Pancreas (tissue), 10 donors: ENCODE measurements at regions not wholly inside any gene's neighbourhood (a gene's known extent, or its start where the extent isn't known, plus 50 kb on each side); places are given as distances from the start of the nearest gene placed in this dataset.

ENCODE experiments used
- ATAC-seq, 4 donors: fragments of 200-7000 bp; cut with Tn5 transposase; one replicate each; pipeline versions ENCODE4 v1.8.0 to v1.9.1; 2020; ENCODE audit warnings: mild to moderate bottlenecking in 4 of 4, moderate library complexity in 4 of 4
- DNase-seq, 6 donors: peaks; one replicate each; pipeline ENCODE4 v3.0.0-alpha.2; 2020
- FAIRE-seq: peaks from 2 replicates; lab custom pipeline; 2012; peaks lifted over from hg19 to GRCh38; lab: Jason Lieb, UNC
- H3K27ac ChIP-seq, 4 donors: fragments of 200-600 bp; sonication (generic); 1 replicate in 3 of 4; 2 replicates in 1 of 4; pipeline versions ENCODE4 v1.5.0 to v1.8.0; 2020
- H3K27me3 ChIP-seq, 4 donors: fragments of 200-600 bp; one replicate each; pipeline ENCODE4 v1.8.0; 2021
- H3K36me3 ChIP-seq, 3 donors: fragments of 200-600 bp; sonication (generic) in 1 of 3; one replicate each; pipeline versions ENCODE4 v1.5.0 to v1.8.0; 2020 to 2021
- H3K4me1 ChIP-seq, 3 donors: fragments of 200-600 bp; one replicate each; pipeline ENCODE4 v1.8.0; 2021
- H3K4me3 ChIP-seq, 4 donors: fragments of 200-600 bp; sonication (generic) in 2 of 4; one replicate each; pipeline versions ENCODE4 v1.5.0 to v1.8.0; 2020 to 2021
- H3K9me3 ChIP-seq, 4 donors: fragments of 200-600 bp; one replicate each; pipeline ENCODE4 v1.8.0; 2021
- CTCF ChIP-seq, 4 donors: fragments of 200-600 bp; sonication (generic) in 3 of 4; IDR thresholded peaks; one replicate each; pipeline versions ENCODE4 v1.5.0 to v1.8.0; 2021; ENCODE audit warnings: antibody characterized with exemption in 4 of 4
- WGBS, 2 donors: extraction: QIAGEN DNeasy Blood & Tissue Kit; methylation state at CpG; one replicate each; pipeline ENCODE4 v1.1.7; 2013; 5-methylcytosine and 5-hydroxymethylcytosine counted together
- intact Hi-C, 3 donors: fragments of 100-400 bp; cut with DNase I; formaldehyde crosslinking; loops; one replicate each; pipeline versions ENCODE4 v1.11.1 to v1.14.2; 2022
- donor health status: healthy with polysubstance abuse.
- donor health status: DM: no; HTN: no; CAD: no; lungs with moderate emphysema.
- donor health status: DM: no; HTN: no; CAD: no.
- donor health status: control.
- donor health status: control.
- donor health status: Bipolar disorder and iron deficiency.
- donor health status: DM: yes; HTN: yes; CAD: no.
- donor health status: DM: no; HTN: no; CAD: no.
- donor health status: DM: no; HTN: no; CAD: no.
- donor health status: DM: yes; HTN: yes; CAD: no.

DNA sequence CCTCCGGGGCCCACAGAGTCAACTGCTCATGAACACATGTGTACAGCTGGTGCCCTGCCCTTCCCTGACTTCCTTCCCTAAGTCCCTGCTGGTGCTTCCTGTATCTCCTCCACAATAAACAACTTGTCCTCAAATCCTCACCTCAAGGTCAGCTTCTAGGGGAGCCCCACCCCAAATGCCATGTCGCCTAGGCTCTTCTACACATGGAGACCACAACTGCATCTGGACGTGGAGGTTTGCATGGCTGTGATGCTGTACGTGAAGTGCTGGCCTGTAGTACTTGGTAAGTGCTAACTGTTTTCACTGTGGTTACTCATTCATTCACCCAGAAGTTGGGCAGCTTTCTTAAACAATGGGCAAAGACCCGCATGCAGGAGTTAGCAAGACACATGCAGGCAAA is 359.5 kb downstream of the SHANK2 start:
- 88 to 91% methylated on average over 5 of the region's 5 CpGs for WGBS, 2 donors
- intact Hi-C loops: no loop called here
- ATAC-seq (no peak), FAIRE-seq (no peak), DNase-seq (peak in 1 of 6 donors; percentile 12)
- Histone ChIP-seq H3K4me3 (no peak overlapping the region), H3K27me3 (no peaks in the 10 kb centered on the region), H3K36me3 (peaks cover 0 to 6% (median 0%) of the 10 kb centered on the region in 3 donors), H3K27ac (no peak overlapping the region), H3K4me1 (no peaks in the 10 kb centered on the region), H3K9me3 (no peaks in the 10 kb centered on the region)
- TF ChIP-seq CTCF (IDR thresholded peaks at IDR 0.05): no peak

DNA sequence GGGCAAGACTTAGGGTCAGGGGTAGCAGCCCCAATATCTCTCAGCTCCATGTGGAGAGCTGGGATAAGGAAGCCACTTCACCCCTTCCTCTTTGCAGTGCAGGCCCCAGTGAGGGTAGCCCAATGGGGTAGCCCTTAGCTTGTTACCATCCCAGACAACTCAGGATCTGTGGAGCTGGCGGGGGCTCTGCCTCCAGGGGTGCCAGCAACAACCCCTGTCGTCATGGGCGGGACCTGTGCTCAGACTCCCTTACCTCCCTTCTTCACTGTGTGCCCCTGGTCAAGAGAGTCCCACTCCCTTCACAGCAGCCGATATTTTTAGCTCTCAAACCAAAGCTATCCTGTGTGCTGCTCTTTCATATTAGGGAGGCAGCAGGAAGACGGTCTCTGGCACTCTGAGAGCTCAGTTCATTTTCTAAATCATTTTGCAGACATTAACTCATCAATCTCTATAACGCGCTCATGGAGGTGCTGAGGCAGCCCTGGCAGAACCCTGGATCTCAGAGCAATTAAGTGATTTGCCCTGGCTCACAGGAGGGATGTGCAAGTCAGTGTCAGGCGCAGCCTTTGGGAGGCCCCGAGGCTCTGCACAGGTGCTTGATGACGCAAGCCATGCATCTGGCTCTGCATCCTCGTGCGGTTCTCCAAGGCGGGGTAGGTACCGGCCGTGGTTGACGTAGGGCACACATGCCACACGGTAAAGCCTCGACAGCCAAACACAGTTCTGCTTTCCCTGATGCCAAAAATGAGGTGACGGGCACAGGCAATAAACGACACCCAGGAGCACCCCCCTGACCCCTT is 357.6 kb downstream of the SHANK2 start:
- Histone ChIP-seq H3K27ac (no peak overlapping the region), H3K4me1 (no peaks in the 10 kb centered on the region), H3K9me3 (no peaks in the 10 kb centered on the region), H3K4me3 (no peak overlapping the region), H3K36me3 (peaks cover 0 to 6% (median 0%) of the 10 kb centered on the region in 3 donors), H3K27me3 (no peaks in the 10 kb centered on the region)
- intact Hi-C loops: no loop called here
- TF ChIP-seq CTCF (IDR thresholded peaks at IDR 0.05): no peak
- DNase-seq (peak in 1 of 6 donors; percentile 13), FAIRE-seq (no peak), ATAC-seq (no peak)
- WGBS, 2 donors: 87 to 91% methylated on average over 20 of the region's 20 CpGs

DNA sequence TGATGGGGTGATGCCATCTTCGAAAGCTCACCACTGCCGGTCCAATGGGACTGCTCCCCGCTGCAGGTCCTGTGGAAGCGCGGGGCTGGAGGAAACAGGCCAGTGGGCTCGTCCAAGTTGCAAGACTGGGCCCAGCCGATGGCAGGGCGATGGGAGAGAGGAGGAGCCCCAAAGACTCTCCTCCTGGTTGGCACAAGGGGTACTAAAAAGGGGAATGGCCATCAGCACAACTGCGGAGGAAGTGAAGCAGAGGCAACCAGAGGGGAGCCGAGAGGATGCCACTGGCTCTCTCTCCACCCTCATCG is 357.1 kb downstream of the SHANK2 start:
- Histone ChIP-seq H3K27me3 (no peaks in the 10 kb centered on the region), H3K4me3 (no peak overlapping the region), H3K27ac (no peak overlapping the region), H3K4me1 (no peaks in the 10 kb centered on the region), H3K36me3 (peaks cover 0 to 6% (median 0%) of the 10 kb centered on the region in 3 donors), H3K9me3 (no peaks in the 10 kb centered on the region)
- 95% methylated on average over 11 of the region's 11 CpGs for WGBS, 2 donors
- DNase-seq: peak in 1 of 6 donors; percentile 29
- ATAC-seq: no peak
- intact Hi-C loops: no loop called here
- no peak for TF ChIP-seq CTCF (IDR thresholded peaks at IDR 0.05)
- no peak for FAIRE-seq

DNA sequence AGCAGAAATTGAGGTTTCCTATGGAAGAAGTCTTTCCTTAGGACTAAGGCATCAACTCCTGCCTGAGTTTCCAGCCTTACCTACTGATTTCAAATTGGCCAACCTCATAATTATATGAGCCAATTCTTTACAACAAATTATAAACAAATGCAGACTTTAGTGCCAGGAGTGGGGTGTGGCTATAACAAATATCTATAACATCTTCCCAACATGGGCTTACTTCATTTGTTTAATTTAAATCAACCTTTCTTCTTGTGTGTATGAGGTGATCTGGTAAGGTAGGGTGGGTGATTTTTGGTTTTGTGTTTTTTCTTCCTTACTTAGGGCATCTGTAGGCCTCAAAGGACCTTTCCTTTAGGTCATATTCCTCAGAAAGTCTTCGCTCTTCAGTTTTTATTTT is 354.9 kb downstream of the SHANK2 start:
- ATAC-seq: no peak

More for the DNA sequence above, 354.9 kb downstream of the SHANK2 start:
- Histone ChIP-seq H3K27ac (no peak overlapping the region), H3K27me3 (no peaks in the 10 kb centered on the region), H3K36me3 (peaks cover 0 to 6% (median 0%) of the 10 kb centered on the region in 3 donors), H3K9me3 (no peaks in the 10 kb centered on the region), H3K4me1 (no peaks in the 10 kb centered on the region), H3K4me3 (no peak overlapping the region)
- DNase-seq (no peak), FAIRE-seq (no peak)
- TF ChIP-seq CTCF (IDR thresholded peaks at IDR 0.05): no peak
- WGBS, 2 donors: 96 to 97% methylated on average over 1 of the region's 1 CpG
- intact Hi-C loops: no loop called here
